GM12874 (cell line): ENCODE measurements at regions not wholly inside any gene's neighbourhood (a gene's known extent, or its start where the extent isn't known, plus 50 kb on each side); places are given as distances from the start of the nearest gene placed in this dataset.

Source experiments
- TF ChIP-seq, protein P1 (sequence below): IDR thresholded peaks from 2 replicates; pipeline ENCODE4 v1.5.1; 2011; ENCODE audit warnings: low read depth, mild to moderate bottlenecking, control low read depth, low read length, moderate library complexity; ENCODE audit not compliant: insufficient read depth

DNA sequence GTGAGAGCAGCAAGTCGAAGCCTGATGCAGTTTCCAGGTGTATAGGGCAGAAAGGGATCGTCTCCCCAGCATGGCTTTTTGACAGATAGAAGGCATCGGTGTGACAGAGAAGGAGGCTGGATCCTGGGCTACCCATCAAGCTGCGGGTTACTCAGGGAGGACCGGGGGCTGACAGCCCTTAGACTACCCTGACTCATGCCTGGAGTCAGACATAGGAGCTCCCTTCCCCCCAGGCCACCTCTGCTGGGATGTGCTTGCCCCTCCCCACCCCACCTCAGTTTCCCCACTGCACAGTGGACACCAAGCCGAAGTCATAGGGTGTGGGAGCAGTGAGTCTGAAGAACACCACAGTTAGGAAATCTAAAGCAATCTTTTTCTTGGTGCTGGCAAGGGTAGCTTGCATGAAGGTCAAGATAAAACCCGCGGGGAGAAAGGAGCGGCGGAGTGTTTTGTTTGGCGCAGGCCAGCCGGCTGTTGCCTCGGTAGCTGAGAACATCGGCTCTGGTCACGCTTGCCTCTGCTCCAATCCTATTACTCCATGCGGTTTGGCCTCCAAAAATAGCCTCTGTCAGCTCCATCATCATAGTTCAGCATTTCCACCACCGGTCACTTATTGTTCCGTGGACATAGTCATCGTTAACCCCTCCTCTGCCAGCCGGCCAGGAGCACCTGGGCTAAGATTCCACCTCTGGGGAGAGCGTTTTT lies 169.2 kb upstream of the GLI2 start:
- TF ChIP-seq, protein P1, sequence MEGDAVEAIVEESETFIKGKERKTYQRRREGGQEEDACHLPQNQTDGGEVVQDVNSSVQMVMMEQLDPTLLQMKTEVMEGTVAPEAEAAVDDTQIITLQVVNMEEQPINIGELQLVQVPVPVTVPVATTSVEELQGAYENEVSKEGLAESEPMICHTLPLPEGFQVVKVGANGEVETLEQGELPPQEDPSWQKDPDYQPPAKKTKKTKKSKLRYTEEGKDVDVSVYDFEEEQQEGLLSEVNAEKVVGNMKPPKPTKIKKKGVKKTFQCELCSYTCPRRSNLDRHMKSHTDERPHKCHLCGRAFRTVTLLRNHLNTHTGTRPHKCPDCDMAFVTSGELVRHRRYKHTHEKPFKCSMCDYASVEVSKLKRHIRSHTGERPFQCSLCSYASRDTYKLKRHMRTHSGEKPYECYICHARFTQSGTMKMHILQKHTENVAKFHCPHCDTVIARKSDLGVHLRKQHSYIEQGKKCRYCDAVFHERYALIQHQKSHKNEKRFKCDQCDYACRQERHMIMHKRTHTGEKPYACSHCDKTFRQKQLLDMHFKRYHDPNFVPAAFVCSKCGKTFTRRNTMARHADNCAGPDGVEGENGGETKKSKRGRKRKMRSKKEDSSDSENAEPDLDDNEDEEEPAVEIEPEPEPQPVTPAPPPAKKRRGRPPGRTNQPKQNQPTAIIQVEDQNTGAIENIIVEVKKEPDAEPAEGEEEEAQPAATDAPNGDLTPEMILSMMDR, result no peak

DNA sequence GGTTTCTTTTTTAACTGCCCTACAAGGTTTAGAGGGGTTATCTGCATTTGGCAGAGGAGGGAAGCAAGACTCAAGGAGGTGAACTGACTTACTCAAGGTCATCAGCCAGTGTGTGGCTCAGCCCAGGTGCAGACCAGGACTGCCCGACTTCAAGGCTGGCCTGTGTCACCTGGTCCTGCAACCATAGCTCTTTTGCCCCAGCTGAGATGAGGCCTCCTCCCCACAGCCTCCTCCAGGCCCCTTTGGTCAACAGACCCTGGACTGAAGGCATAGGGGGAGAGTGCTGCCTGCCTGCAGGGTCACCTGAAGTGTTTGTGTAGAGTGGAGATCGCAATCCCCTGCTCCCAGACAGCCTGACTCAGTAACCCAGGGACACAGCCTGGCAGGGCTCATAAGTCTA lies 168.5 kb upstream of the GLI2 start:
- TF ChIP-seq, protein P1, result no peak

DNA sequence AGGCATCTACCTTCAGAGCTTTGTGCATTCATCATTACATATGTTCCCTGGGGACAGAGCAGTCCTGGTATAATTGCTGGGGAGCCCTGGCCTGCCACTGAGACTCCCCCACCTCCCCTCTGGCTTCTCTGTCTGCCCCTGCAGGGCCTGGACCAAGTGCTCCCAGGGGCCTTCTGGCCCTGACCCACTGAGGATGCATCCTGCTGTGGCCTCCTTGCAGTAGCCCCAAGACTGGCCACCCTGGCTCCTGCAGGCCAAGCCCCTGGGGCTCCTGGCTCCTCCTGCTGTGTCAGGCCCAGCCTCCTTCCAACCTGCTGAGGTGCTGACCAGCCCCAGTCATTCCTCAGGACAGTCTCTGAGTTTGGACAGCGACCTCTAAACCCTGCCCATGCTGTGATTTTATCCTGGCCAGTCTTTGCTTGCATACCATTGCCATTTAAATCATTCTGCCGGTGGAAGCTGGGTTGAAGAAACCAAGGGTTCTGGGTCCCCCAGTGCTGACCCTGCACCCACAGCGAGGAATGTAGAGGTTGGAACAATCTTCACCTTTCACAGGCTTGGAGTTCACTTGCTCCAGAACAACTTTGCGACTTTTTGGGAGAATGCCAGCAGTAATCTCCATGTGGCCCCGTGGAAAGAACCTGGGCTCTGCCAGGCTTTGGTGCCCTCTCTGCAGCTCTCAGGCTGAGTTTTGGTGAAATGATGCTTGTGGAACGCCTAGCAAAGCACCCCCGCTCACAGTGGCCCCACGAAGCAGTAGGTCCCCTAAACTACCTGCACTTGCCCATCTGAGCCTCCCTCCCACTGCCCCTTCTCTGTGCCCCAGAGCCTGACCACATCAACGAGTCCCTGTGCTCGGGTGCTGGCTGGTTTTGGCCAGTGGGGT lies 167.3 kb upstream of the GLI2 start:
- TF ChIP-seq, protein P1, result no peak

DNA sequence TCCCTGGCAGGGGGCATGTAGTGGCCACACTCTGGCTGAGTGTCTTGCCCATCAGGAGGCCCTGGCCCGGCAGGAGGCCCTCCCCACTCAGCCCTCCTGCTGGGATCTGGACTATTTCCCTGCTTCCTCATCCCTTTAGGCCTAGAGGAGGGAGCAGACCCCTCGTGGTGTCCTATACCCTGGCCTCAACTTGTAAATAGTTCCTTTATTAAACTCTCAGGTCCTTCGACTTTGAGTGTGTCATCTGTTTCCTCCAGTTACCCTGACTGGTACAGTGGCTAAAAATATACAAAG lies 166.7 kb upstream of the GLI2 start:
- TF ChIP-seq, protein P1, result no peak

DNA sequence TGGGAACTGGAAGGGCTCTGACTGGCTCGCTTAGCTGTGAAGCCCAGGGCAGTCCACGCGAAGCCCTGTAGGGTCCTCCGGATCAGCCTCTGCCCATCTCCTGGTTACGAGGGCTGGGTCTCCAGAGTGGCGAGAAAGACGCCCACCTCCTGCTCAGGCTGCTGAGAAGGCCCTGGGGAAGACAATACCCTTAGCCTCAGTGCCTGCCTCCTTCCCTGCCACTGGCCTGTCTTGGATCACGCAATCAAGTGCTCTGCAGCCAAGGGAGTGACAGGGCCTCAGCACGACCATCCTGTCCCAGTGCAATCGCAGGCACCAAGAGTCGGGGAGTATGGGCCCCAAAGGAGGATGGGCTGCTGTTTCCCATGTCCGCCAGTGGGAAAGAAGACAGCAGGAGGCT lies 165.7 kb upstream of the GLI2 start:
- TF ChIP-seq, protein P1, result no peak

DNA sequence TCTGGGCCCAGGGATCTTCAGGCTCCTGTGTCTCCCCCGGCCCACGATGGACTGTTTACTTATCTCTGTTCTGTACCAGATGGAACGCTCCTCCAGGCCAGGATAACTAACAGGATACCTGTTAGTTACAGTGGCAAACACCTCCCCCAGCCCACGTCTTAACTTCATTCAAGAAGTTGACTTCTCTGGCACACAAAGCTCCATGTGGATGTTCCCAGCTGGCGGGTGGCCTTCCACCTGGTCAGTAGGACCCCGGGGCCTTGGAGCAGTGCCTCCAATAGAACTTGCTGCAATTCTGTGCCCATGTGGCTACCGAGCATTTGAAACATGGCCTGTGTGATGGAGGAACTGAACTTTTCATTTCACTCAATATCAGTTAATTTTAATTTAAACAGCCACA lies 165.1 kb upstream of the GLI2 start:
- TF ChIP-seq, protein P1, result no peak

DNA sequence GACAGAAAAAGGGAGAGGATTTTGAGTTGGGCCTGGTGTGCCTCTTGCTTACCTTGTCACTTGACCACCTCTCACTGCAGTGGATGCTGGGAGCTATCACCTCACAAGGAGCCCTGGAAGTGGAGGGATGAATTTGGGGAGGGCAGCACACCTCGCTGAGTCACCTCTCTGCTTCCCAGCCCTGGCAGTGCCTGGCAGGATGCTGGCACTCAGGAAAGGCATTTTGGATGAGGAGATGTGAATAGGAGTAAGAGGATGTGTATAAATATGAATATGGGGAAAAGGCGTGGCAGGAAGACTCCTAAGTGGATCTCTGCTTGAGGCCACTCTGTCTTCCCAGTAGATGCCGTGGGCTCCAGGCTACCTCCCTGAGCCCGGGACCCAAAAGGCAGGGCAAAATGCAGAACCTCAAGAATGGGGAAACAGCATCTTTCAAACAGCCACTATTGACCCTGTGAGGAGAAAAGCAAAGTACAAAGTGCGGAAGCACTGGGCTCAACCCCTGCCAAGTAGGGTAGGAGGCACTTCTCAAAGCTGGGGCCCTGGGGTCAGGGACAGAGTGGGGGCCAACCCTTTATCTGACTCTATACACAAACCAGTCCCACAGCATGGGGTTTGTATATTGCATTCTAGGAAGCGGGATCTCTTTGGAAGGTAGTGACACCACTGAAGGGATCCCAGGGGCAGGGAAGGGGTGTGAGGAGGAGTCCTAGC lies 164.5 kb upstream of the GLI2 start:
- TF ChIP-seq, protein P1, result no peak
